MM.1S (cell line): ENCODE measurements at regions not wholly inside any gene's neighbourhood (a gene's known extent, or its start where the extent isn't known, plus 50 kb on each side); places are given as distances from the start of the nearest gene placed in this dataset.

ENCODE experiments used
- EZH2 ChIP-seq: fragments of 300-600 bp; sonication (generic); optimal IDR thresholded peaks from 2 replicates; pipeline ENCODE3; 2017; ENCODE audit warnings: low read depth, mild to moderate bottlenecking, antibody characterized with exemption, low read length, mixed read lengths
- TF ChIP-seq, protein P1 (sequence below): fragments of 300-600 bp; sonication (generic); IDR thresholded peaks from 2 replicates; pipeline ENCODE4 v1.5.1; 2016; ENCODE audit warnings: antibody characterized with exemption, low read length, mixed read lengths

DNA sequence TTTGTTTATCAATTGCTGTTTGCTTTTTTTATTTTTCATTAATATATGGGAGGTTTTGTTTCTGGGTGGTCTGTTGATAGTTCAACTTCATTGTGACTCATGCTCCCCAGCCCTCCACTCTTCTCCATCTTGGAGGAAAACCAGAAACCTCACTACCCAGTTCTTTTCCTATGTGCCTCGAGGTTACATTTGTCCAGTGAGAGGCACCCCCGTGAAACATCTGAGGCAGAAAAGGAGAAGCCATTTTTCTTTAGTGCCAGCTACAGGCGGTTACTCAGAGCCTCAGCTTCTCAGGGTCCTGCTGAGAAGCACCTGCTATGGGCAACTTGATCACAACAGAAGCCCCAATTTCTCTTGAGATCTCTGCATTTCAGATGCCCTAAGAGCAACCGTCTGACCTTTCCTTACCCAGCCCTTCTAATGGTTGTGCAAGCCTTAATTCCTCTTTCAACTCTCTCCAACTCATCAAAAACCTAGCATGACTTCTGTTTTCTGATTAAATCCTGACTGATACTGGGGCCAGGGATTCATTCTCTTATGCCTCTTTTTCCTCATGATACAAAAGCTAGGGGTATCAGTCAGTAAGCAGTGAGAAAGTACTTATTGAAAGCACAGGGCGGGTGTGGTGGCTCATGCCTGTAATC is 144.6 kb downstream of the ELOVL4 start:
- TF ChIP-seq, protein P1, sequence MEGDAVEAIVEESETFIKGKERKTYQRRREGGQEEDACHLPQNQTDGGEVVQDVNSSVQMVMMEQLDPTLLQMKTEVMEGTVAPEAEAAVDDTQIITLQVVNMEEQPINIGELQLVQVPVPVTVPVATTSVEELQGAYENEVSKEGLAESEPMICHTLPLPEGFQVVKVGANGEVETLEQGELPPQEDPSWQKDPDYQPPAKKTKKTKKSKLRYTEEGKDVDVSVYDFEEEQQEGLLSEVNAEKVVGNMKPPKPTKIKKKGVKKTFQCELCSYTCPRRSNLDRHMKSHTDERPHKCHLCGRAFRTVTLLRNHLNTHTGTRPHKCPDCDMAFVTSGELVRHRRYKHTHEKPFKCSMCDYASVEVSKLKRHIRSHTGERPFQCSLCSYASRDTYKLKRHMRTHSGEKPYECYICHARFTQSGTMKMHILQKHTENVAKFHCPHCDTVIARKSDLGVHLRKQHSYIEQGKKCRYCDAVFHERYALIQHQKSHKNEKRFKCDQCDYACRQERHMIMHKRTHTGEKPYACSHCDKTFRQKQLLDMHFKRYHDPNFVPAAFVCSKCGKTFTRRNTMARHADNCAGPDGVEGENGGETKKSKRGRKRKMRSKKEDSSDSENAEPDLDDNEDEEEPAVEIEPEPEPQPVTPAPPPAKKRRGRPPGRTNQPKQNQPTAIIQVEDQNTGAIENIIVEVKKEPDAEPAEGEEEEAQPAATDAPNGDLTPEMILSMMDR, result no peak
- TF ChIP-seq EZH2, result no peak
